Renal cortex interstitium (tissue), 11 donors: ENCODE measurements at regions not wholly inside any gene's neighbourhood (a gene's known extent, or its start where the extent isn't known, plus 50 kb on each side); places are given as distances from the start of the nearest gene placed in this dataset.

Experiments
- DNase-seq, 11 donors: peaks; one replicate each; pipeline ENCODE4 v3.0.0-alpha.2; 2013; ENCODE audit warnings: low read depth in 9 of 11, low spot score in 4 of 11; ENCODE audit errors: extremely low read depth in 1 of 11

DNA sequence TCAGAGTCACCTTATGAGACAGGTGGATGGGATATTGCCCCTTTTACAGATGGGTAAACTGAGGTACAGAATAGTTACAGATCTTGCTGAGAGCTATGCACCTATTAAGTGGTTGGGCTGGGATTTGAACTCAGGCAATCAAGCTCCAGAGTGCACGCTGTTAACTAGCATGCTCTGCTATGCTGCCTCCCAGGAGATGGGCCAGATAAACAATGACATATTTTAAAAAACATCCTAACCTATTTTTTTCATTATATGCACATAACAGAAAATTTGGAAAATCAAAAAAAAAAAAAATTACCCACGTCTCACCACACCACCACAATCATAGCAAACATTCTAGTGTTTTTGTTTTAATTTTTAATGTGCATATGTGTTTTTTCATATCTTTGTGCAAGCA is 123.4 kb upstream of the STC2 start:
- DNase-seq = no peak

- DNase-seq = no peak
These were observed 122.8 kb upstream of the STC2 start for GRCh38 chr5:173451031-173451430.

- DNase-seq = no peak
These were observed 122.0 kb upstream of the STC2 start for GRCh38 chr5:173450188-173450587.

- no peak for DNase-seq
These were observed 120.6 kb upstream of the STC2 start for GRCh38 chr5:173448856-173449255.

DNA sequence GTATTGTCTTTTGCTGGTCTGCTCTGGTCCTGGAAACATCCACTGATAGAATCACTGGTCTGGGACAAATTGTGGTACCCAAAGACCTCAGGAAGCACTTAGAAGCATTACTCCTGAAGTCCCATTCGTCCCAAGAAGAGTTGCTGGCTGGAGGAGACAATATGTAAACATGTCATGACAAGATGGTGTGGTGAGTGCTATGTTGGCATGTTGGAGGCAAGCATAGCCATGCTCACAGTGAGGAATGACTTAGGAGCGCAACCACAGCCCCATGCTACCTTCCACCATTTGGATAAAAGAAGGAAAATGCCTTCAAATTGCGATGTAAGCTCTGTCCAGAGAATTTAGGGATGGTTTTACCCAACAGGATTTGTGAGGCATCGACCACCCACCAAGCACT is 115.8 kb upstream of the STC2 start:
- DNase-seq = no peak

- no peak for DNase-seq
These were observed 112.9 kb upstream of the STC2 start for GRCh38 chr5:173441053-173441628.

DNA sequence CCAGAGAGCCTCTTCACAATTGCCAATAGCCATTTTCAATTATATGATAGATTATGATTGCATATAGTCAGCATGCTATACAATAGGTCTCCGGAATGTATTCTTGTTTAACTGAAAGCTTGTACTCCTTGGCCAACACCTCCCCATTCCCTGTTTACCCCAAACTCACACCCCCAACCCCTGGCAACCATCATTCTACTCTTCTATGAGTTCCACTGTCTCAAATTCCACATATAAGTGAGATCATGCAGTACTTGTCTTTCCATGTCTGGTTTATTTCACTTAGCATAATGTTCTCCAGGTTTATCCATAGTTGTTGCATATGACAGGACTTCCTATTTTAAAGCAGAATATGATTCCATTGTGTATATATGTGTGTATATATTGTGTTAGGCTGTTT is 110.7 kb upstream of the STC2 start:
- no peak for DNase-seq

DNA sequence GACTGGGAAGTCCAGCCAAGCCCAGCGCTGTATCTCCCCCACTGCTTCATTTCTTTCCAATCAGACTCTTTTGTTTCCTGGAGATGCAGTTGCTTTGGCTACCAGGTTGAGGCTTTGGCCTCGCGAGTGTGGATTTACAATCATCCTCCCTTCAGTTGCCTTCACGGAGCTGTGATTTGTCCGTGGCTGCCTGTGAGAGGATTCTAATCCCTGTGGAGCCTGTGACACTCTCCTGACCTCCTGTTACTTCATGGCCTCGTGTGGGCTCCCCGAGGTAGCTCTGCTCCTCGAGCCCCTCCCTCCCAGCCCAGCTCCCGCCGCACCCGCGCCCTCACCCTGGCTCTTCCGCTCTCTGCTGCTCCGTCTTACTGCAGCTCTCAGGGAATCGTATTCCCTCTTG is 107.2 kb upstream of the STC2 start:
- DNase-seq = peak in 2 of 11 donors; percentile 4

DNA sequence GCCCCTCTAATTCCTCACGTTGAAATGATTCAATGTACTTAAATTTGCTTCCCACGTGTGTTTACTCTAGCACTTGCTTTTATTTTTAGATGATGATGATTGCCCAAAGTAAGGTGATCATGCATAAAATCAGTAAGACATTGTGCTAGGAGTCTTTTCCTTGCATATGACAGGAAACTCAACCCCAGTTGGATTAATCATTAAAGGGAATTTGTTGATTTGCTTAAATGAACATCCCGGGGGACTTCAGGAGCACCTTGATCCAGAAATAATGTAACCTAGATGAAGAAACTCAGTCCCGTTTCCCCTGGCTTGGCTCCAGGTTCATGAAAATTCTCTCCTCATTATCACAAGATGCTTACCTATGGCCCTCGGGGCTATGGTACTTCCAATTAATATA is 106.1 kb upstream of the STC2 start:
- DNase-seq = no peak

- DNase-seq = no peak
These were observed 102.2 kb upstream of the STC2 start for GRCh38 chr5:173430394-173430793.

DNA sequence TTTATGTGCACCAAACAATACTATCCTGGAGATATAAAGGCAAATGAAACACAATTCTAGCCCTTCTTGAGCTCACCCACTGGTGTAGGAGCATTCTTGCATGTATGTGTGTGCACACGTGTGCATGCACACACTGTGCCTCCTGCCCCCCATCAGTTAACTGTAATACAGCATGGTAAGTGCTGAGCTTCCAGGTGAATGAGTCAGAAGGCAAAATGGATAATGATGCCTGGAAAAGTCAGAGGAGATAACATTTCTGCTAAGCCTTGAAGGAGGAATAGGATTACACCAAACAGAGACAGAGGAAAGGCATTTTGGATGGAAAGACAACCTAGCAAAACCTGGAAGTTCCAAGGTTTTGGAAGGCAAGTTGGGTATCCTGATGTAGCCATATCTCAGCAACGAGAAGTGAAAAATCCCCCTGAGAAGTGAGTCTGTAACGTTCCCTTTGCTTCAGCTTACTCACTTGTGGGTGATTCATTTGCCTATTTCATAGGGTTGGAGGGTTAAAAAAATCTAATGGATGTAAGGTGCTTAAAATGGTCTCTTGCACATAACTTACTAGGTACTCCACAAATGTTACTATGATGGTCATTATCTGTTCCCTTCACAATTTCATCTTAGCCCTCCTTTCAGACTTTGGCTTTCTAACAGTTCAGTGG is 101.4 kb upstream of the STC2 start:
- DNase-seq = no peak

- DNase-seq = no peak
These were observed 95.4 kb upstream of the STC2 start for GRCh38 chr5:173423452-173424117.

DNA sequence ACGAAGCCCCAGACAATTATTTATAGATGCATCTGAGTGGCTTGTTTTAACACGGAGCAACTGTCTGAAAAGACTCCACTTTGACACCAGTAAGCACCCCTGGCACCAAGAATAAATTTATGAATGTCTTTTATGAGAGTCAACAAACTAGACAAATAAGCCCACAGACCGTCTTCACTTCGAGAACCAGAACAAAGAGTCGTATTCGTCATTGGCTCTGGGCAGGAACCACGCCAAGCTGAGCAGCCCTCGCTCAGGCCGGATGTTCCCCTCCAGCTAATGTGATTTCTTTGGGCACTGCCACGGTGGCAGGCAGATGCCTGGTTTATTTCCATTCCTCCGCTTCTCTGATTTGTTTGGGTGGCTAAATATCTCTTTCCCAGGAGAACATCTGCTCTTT is 91.9 kb upstream of the STC2 start:
- DNase-seq = no peak

DNA sequence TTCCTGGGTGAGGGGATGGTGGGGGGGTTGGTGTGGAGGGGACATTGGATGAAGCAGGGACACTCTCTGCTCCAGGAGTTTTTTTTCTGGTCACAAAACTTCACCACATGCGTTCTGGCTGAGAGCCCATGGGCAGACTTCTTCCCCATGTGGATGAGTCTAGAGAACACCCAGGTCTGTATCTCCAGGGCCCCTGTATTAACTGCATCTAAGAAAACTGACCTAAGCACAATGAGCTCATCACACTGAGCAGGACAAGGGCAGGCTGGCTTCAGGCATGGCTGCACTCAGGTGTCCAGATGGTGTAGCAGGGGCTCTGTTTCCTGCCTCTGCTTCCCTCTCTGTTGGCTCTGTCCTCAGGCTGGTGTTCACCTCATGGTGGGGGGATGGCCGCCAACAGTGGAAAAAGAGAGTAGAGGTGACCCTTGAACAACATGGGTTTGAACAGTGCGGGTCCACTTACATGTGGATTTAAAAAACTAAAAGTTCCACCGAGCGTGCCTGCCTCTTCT is 85.3 kb upstream of the STC2 start:
- no peak for DNase-seq

DNA sequence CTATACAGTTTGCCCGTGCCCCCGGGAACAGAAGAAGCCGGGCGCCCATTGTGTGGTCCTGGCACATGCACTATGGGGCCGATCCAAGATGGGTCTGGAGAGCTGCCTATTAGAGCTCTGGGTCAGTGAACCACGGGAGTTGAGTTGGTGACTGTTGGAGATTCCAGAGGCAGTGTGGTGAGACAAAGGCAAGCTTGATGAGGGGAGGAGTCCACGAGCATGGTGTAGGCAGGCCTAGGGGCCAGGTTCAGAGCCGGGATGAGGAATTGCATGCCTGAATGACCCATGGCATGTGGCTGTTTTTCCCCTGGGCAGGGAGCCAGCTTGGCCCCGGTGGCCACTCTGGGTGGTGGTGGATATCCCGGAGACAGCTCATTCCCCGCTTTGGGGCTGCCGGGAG is 84.4 kb upstream of the STC2 start:
- no peak for DNase-seq

DNA sequence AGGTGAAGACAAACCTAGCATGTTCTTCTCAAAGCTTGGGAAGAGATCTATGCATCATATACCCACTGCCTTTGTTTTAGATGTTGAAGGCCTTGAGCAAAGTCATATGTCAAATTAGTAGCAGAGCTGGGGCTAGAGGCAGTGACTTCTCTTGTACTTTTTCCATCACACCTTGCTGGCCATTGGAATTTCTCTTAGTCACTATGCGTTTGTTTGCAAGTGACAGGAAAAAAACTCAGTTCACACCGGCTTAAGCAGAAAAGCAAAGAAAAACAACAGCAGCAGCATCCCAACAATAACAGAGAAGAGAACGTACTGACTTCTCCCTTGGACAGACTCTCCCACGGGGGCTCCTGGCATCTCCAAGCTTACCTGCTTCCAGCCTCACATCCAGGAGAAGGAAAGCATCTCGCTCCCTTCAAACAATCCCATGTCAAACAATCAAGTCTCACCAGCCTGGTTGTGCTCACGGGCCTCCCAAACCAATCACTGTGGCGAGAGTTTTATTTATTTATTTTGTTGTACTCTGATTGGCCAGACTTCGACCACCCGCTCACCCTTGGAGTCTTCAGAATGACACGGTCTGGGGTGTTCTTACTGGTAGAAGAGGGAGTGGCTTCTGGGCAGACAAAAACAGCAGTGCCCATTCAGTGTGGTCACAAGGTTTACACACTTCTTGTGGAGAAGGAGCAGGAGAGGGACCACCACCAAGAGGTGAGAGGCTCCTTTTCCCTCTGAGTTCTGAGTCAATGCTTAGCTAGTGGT is 83.8 kb upstream of the STC2 start:
- no peak for DNase-seq

DNA sequence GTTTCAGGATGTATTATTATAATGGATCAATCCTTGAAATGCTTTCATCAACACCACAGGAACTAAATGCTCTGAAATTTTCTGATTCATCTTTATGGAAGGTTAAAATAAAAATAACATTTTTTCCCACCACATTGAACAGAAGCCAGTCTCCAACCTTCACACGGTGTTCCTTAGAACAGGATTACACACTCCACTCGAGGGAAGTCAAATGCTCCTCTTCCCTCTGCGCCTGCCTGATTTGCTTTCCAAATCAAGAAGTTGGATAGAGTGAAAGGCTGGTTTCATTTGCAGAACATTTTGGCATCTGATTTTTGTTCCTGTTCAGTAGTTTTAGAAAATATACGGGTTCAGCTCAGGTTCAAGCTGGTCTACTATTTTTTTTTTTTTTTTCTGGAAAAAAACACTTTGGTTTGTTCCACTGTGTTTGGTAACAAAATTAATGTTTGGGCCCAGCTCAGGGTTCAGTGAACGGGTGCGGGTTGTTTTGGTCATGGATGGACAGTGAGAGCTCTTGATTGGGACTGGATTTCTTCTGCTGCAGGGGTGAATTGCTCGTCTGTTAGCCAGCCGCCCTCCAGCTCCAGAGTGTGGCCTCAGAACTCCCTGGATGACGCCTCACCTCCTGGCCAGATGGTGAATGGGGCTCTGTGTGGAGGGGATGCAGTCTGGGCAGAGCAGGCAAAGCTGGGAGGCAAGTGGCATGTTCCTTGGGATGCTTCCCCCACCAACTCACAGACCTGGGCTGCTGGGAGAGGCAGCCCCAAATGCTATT is 82.4 kb upstream of the STC2 start:
- no peak for DNase-seq

GRCh38 chr5:173408946-173409345 is 80.7 kb upstream of the STC2 start:
- DNase-seq = no peak

DNA sequence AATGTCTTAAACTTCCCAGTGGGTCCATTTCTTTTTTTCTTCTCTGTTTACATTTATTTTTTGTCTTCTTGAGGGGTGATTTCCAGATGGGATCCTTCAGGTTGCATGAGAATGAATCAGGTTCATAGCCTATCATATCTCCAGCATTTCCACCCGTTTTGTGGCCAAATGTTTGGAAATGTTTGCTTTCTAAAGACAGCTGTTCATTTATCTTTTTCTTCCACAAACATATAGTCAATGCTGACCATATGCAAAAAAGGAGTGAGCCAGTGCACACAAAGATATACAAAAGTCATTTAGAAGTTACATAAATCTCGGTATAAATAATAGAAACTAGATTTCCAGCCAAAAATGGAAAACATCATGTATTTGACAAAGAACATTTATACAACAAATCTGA is 71.6 kb upstream of the STC2 start:
- peak in 2 of 11 donors; percentile 1 to 4 for DNase-seq
